ENCODE measurements at regions not wholly inside any gene's neighbourhood (a gene's known extent, or its start where the extent isn't known, plus 50 kb on each side); places are given as distances from the start of the nearest gene placed in this dataset.
"Not testable (repeated sequence)": the region's sequence is repeated elsewhere in the genome, so short reads cannot be mapped to it uniquely, and the experiment has no call there.

DNA sequence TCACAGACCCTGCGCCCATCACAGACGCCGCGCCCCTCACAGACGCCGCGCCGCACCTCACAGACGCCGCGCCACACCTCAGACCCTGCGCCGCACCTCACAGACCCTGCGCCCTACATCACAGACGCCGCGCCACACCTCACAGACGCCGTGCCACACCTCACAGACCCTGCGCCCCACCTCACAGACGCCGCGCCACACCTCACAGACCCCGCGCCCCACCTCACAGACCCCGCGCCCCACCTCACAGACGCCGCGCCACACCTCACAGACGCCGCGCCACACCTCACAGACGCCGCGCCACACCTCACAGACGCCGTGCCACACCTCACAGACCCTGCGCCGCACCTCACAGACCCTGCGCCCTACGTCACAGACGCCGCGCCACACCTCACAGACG is 657.4 kb downstream of the TRIML1 start:
- DNase-seq; H3K36me3 Mint-ChIP-seq (ENCODE audit: low read depth); H3K4me1 Mint-ChIP-seq (ENCODE audit: low read depth); H3K27ac Mint-ChIP-seq; H3K4me3 Mint-ChIP-seq; H3K27me3 Mint-ChIP-seq: not testable (repeated sequence)
- peaks cover 18% of the 10 kb centered on the region for H3K9me3 Mint-ChIP-seq

DNA sequence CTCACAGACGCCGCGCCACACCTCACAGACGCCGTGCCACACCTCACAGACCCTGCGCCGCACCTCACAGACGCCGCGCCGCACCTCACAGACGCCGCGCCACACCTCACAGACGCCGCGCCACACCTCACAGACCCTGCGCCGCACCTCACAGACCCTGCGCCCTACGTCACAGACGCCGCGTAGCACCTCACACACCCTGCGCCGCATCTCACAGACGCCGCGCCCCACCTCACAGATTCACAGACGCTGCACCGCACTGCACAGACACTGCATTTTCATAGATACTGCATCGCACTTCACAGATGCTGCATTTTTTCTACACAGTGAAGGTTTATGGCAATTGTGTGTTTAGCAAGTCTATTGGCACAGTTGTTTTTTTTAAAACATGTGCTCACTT is 657.8 kb downstream of the TRIML1 start:
- H3K36me3 Mint-ChIP-seq (ENCODE audit: low read depth); H3K4me3 Mint-ChIP-seq; H3K27ac Mint-ChIP-seq; H3K27me3 Mint-ChIP-seq; DNase-seq; H3K4me1 Mint-ChIP-seq (ENCODE audit: low read depth): not testable (repeated sequence)
- H3K9me3 Mint-ChIP-seq = peaks cover 16% of the 10 kb centered on the region

DNA sequence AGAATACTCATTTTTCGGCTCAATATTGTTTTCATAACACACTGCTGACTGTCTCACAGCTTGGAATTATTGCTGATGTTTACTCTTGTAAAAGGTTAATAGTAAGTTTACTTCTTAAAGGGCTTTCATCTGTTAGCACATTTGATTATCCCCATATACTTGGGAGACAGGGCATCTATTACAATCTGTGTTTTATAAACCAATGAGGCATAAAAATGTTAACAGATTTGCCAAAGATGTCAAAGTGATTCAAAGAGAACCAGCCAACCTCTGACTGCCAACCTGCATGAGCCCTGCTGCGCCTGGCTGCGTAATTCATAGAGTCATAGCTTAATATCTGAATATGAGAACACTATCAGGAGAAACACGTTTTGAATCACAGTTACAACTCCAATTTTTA is 665.6 kb downstream of the TRIML1 start:
- no peak for DNase-seq
- H3K4me3 Mint-ChIP-seq = no peak overlapping the region
- H3K9me3 Mint-ChIP-seq = peaks cover 2% of the 10 kb centered on the region
- H3K36me3 Mint-ChIP-seq (ENCODE audit: low read depth) = no peaks in the 10 kb centered on the region
- no peaks in the 10 kb centered on the region for H3K27me3 Mint-ChIP-seq
- no peak overlapping the region for H3K27ac Mint-ChIP-seq
- no peaks in the 10 kb centered on the region for H3K4me1 Mint-ChIP-seq (ENCODE audit: low read depth)

DNA sequence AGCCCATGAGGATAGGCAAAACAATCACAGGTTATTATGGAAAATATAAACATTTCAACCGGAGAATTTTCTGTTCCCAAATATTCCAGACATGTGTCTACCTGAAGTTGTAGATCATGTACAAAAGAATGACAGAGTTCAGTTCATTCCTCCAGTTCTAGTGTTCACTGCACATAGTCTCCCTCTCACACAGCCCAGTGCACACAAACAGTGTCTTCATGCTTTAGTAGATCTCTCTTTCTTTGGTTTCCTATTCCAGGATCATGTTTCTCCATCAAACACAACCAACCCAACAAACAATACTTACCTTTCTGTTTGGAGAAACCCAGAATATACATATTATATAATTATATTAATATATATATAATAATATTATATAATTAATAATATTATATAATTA is 671.9 kb downstream of the TRIML1 start:
- Mint-ChIP-seq H3K27me3 (no peaks in the 10 kb centered on the region), H3K9me3 (peaks cover 10% of the 10 kb centered on the region), H3K36me3 (ENCODE audit: low read depth) (no peaks in the 10 kb centered on the region), H3K4me1 (ENCODE audit: low read depth) (no peaks in the 10 kb centered on the region), H3K27ac (no peak overlapping the region), H3K4me3 (no peak overlapping the region)
- no peak for DNase-seq

DNA sequence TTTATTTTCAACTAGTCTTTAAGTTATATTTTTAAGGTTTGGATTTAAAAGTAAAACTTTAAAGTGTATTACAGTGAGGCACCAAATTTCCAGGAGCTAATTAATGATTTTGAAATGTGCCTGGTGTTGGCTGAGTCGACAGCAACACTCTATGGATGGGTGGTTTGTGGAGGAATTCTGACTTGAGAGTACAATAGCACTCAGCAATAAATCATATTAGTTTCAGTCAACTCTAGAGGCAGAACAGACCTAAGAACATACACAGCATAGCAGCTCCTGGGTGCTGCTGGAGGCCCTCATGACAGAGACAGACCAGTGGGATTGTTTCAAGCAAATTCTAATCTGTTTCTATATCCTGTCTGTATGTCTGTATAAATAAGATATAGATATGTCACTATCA is 673.4 kb downstream of the TRIML1 start:
- Mint-ChIP-seq H3K9me3 (peaks cover 14% of the 10 kb centered on the region), H3K4me3 (no peak overlapping the region), H3K36me3 (ENCODE audit: low read depth) (no peaks in the 10 kb centered on the region), H3K27ac (no peak overlapping the region), H3K4me1 (ENCODE audit: low read depth) (no peaks in the 10 kb centered on the region), H3K27me3 (no peaks in the 10 kb centered on the region)
- DNase-seq = no peak

DNA sequence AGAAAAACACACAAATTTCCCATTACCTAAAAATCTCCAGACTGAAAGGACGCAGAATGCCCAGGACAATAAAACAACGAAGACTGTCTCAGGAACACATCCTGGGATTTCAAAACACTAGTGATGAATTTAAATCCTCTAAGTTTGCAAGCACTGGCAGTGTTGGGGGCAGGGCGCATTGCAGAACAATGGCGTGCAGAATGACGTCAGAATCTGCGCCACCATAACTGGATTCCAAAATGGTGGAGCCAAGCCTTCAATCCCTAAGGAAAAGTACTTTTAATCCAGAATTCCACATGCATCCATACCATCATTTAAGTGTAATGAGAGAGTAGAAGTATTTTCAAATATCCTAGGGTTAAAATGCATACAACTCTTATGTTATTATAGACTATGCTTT is 679.1 kb downstream of the TRIML1 start:
- no peak for DNase-seq
- Mint-ChIP-seq H3K4me1 (ENCODE audit: low read depth) (no peaks in the 10 kb centered on the region), H3K9me3 (peaks cover 11% of the 10 kb centered on the region)

DNA sequence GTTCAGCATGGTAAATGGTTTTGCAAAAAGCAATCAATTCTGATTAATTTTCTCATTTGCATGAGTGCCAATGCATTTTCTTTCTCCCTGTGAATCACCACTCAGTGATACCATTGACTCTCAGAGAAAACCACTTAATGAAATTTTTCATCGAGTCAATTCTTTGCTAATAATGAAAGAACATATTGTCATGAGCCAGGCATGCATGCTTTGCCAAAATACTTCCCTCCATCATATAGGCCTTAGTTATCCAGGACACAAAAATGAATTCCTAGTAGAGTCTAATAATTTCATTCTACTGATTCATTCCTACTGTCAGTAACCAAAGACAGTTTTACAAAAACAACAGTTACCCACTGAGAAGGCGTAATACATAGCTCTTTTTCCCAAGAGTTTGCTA is 680.0 kb downstream of the TRIML1 start:
- no peaks in the 10 kb centered on the region for H3K36me3 Mint-ChIP-seq (ENCODE audit: low read depth)
- no peak overlapping the region for H3K27ac Mint-ChIP-seq
- no peak for DNase-seq
- peaks cover 8% of the 10 kb centered on the region for H3K9me3 Mint-ChIP-seq
- H3K4me1 Mint-ChIP-seq (ENCODE audit: low read depth) = no peaks in the 10 kb centered on the region
- no peaks in the 10 kb centered on the region for H3K27me3 Mint-ChIP-seq
- no peak overlapping the region for H3K4me3 Mint-ChIP-seq

More for the DNA sequence above, 679.1 kb downstream of the TRIML1 start:
- no peak overlapping the region for H3K4me3 Mint-ChIP-seq
- H3K27ac Mint-ChIP-seq = no peak overlapping the region
- no peaks in the 10 kb centered on the region for H3K36me3 Mint-ChIP-seq (ENCODE audit: low read depth)
- H3K27me3 Mint-ChIP-seq = no peaks in the 10 kb centered on the region

DNA sequence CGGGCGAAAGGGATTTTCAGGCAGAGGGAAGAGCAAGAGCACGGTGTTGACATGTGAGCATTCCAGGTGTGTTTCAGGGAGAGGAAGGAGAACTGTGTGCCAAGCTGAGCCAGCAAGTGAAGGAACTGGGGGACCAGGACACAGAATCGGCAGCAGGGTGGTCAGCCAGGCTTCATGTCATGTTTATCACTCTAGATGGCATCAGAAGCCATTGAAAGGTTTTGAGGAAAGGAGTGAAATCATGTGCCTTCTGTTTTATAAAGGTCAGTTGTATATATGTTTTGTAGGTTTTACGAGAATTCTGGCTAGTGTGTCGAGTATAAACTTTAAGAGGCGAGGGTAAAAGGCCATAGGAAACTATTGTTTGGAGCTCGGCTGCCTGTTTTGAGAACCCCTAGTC is 682.3 kb downstream of the TRIML1 start:
- Mint-ChIP-seq H3K36me3 (ENCODE audit: low read depth) (no peaks in the 10 kb centered on the region), H3K27me3 (no peaks in the 10 kb centered on the region), H3K9me3 (peaks cover 16% of the 10 kb centered on the region), H3K27ac (no peak overlapping the region), H3K4me3 (no peak overlapping the region), H3K4me1 (ENCODE audit: low read depth) (no peaks in the 10 kb centered on the region)
- DNase-seq = no peak

DNA sequence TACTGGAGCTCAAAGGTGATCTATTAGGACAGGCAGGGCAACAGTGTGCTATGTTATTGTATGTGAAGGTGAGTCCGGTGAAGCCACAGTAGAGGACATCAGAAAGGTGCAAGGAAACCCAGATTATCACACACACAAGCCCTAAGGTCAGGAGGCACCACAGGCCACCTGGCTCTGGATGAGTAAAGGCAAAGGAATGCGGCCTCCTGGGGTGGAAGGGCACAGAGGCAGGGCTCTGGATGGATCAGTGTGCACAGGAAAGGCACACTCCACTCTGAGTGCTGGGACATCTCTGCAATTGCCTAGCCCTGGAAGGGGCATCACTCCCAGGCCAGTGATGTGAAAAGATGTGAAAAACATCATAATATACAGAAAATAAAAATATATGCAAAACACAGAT is 683.5 kb downstream of the TRIML1 start:
- no peak overlapping the region for H3K27ac Mint-ChIP-seq
- H3K9me3 Mint-ChIP-seq = peaks cover 14% of the 10 kb centered on the region
- H3K4me3 Mint-ChIP-seq = no peak overlapping the region
- H3K27me3 Mint-ChIP-seq = no peaks in the 10 kb centered on the region
- no peaks in the 10 kb centered on the region for H3K4me1 Mint-ChIP-seq (ENCODE audit: low read depth)
- DNase-seq = no peak
- H3K36me3 Mint-ChIP-seq (ENCODE audit: low read depth) = no peaks in the 10 kb centered on the region

DNA sequence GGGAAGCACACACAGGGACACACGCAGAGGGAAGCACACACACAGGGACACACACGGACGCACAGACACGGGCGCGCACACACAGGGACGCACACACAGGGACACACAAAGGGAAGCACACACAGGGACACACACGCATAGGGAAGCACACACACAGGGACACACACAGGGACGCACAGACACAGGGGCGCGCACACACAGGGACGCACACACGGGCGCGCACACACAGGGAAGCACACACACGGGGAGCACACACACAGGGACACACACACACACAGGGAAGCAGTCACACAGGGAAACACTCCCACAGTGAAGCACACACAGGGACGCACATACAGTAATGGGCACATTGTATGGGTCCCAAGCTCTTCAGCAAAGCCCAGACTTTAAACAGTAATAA is 685.3 kb downstream of the TRIML1 start:
- Mint-ChIP-seq H3K4me3 (no peak overlapping the region), H3K27ac (no peak overlapping the region), H3K4me1 (ENCODE audit: low read depth) (no peaks in the 10 kb centered on the region), H3K36me3 (ENCODE audit: low read depth) (no peaks in the 10 kb centered on the region), H3K9me3 (peaks cover 18% of the 10 kb centered on the region), H3K27me3 (no peaks in the 10 kb centered on the region)
- no peak for DNase-seq

DNA sequence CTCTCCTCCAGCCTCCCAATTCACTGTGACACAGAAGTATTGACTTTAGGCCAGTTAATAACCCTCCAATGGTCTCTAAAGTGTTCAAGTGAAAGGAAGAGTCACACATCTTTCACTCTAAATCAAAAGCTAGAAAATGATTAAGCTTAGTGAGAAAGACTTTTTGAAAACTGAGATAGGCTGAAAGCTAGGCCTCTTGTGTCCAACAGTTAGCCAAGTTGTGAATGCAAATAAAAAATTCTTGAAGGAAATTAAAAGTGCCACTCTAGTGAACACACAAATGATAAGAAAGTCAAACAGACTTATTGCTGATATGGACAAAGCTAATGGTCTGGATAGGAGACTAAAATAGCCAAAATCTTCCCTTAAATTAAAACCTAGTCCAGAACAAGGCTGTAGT is 687.2 kb downstream of the TRIML1 start:
- H3K9me3 Mint-ChIP-seq = peaks cover 21% of the 10 kb centered on the region
- H3K4me3 Mint-ChIP-seq = no peak overlapping the region
- no peaks in the 10 kb centered on the region for H3K36me3 Mint-ChIP-seq (ENCODE audit: low read depth)
- H3K27ac Mint-ChIP-seq = no peak overlapping the region
- H3K4me1 Mint-ChIP-seq (ENCODE audit: low read depth) = no peaks in the 10 kb centered on the region
- no peaks in the 10 kb centered on the region for H3K27me3 Mint-ChIP-seq
- no peak for DNase-seq

DNA sequence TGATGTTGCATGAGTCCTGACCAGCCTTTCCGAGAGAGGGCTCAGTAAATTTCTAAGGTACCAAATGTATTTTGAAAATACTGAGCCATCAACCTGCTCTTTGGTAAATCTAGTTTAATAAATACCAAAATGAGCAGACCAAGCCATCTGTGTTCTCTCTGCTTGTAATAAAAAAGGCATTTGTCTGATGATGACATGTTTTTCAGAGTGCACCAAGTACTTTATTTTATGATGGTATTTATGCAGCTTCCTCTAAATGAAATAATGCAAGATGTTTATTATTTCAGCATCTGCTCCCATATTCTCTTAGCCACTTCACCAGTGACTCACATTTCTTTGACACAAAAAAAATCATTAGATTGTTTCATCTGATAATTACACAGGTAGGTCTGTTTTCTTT is 700.5 kb downstream of the TRIML1 start:
- Mint-ChIP-seq H3K4me1 (ENCODE audit: low read depth) (no peaks in the 10 kb centered on the region), H3K9me3 (peaks cover 22% of the 10 kb centered on the region), H3K27ac (no peak overlapping the region), H3K27me3 (no peaks in the 10 kb centered on the region), H3K4me3 (no peak overlapping the region), H3K36me3 (ENCODE audit: low read depth) (no peaks in the 10 kb centered on the region)
- DNase-seq = no peak

DNA sequence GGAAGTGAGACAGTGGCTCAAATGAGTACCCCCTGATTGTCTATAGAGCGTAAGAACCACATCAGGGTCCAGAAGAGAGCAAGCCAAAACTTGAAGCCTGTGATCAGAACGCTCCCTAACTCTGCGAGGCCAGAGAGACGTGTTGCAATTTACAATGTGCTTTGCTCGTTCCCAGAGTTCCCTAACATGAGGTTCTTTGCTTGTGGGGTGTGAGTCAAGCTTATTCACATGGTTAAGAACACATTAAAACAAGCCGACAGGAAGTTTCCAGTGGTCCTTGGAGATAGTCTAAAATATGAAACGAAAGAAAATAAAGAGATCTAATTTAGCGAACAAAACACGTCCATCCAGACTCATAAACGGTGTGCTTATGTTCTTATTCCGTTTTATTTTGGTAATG is 702.3 kb downstream of the TRIML1 start:
- Mint-ChIP-seq H3K36me3 (ENCODE audit: low read depth) (no peaks in the 10 kb centered on the region), H3K27me3 (no peaks in the 10 kb centered on the region), H3K27ac (no peak overlapping the region), H3K4me3 (no peak overlapping the region), H3K9me3 (peaks cover 32% of the 10 kb centered on the region), H3K4me1 (ENCODE audit: low read depth) (no peaks in the 10 kb centered on the region)
- DNase-seq = no peak

DNA sequence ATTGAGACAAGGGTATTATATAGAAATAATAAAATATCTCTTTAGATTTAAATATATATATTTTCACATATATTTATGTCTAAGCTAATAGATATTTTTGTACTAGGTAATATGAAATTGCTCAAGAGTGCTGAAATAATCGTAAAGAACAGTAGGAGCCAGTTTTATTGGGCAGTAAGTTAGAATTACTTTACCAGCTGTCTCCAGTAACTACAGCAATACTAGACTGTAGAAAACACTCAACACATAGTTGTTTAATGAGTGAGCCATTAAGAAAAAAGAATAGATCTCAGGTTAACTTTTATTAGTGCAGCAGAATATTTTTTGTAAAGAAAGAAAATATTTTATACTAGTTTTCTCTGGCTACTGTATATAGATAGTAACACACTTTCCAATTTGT is 715.2 kb downstream of the TRIML1 start:
- Mint-ChIP-seq H3K27me3 (no peaks in the 10 kb centered on the region), H3K27ac (no peak overlapping the region), H3K9me3 (peaks cover 31% of the 10 kb centered on the region), H3K4me3 (no peak overlapping the region), H3K36me3 (ENCODE audit: low read depth) (no peaks in the 10 kb centered on the region), H3K4me1 (ENCODE audit: low read depth) (no peaks in the 10 kb centered on the region)
- no peak for DNase-seq

DNA sequence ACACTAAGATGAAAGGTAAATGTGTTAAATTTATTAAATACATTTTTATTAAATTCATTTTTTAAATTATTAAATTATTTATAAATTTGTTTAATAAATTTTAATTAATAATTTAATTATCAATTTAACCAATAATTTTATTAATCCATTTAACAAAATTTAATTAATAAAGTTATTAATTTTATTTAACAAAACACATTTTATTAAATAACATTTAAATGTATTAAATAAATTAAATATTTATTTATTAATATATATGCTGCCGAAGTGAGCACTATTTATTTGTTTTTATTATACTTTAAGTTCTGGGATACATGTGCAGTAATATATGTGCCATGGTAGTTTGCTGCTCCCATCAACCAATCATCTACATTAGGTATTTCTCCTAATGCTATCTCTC is 719.5 kb downstream of the TRIML1 start:
- DNase-seq = no peak
- H3K9me3 Mint-ChIP-seq = peaks cover 16% of the 10 kb centered on the region
- H3K4me3 Mint-ChIP-seq = no peak overlapping the region
- H3K27ac Mint-ChIP-seq = no peak overlapping the region
- H3K4me1 Mint-ChIP-seq (ENCODE audit: low read depth) = no peaks in the 10 kb centered on the region
- H3K27me3 Mint-ChIP-seq = no peaks in the 10 kb centered on the region
- H3K36me3 Mint-ChIP-seq (ENCODE audit: low read depth) = no peaks in the 10 kb centered on the region

DNA sequence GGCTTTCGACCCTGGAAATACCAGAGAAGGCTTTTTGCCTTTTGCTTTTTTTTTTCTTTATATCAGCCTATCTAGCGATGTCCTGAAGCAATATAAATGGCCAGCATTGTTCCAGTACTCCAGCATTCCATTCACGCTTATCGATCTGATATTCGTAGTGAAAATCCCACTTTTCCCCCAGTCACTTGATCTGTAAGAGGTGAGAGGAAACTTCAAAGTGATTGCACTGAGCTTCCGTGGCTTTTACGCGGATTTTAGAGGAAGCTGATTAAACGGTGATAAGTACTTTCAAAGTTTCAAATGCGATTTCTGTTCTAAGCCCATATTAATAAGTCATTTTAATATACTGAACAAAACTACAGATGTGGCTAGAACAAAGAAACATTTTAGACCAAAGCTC is 725.5 kb downstream of the TRIML1 start:
- H3K9me3 Mint-ChIP-seq = peaks cover 9% of the 10 kb centered on the region
- no peak for DNase-seq
- H3K4me3 Mint-ChIP-seq = no peak overlapping the region
- no peak overlapping the region for H3K27ac Mint-ChIP-seq
- no peaks in the 10 kb centered on the region for H3K27me3 Mint-ChIP-seq
- H3K36me3 Mint-ChIP-seq (ENCODE audit: low read depth) = no peaks in the 10 kb centered on the region
- no peaks in the 10 kb centered on the region for H3K4me1 Mint-ChIP-seq (ENCODE audit: low read depth)

Data from activated T-cell treated with anti-CD3 and anti-CD28 coated beads, Interleukin-2, amount 50 U/mL, for 24 hours (primary cell).